DMS153 (cell line): ENCODE measurements at regions not wholly inside any gene's neighbourhood (a gene's known extent, or its start where the extent isn't known, plus 50 kb on each side); places are given as distances from the start of the nearest gene placed in this dataset.

ENCODE experiments used
- DNase-seq: peaks from one replicate; lab custom pipeline; 2025; lab: John Stamatoyannopoulos, UW

GRCh38 chr18:22467760-22468553 lies 50.2 kb upstream of the CTAGE1 start:
- no peak for DNase-seq

GRCh38 chr18:22468554-22468891 lies 50.8 kb upstream of the CTAGE1 start:
- DNase-seq, result no peak

- no peak for DNase-seq
Measured at GRCh38 chr18:22469061-22469734, 51.5 kb upstream of the CTAGE1 start.

GRCh38 chr18:22469926-22470247 lies 52.2 kb upstream of the CTAGE1 start:
- DNase-seq, result no peak

GRCh38 chr18:22470248-22471235 lies 52.8 kb upstream of the CTAGE1 start:
- DNase-seq, result no peak

- no peak for DNase-seq
Measured at GRCh38 chr18:22471546-22472131, 53.9 kb upstream of the CTAGE1 start.

- DNase-seq, result no peak
Measured at GRCh38 chr18:22473366-22473765, 55.7 kb upstream of the CTAGE1 start.

GRCh38 chr18:22475426-22476100 lies 57.8 kb upstream of the CTAGE1 start:
- no peak for DNase-seq

- DNase-seq, result no peak
Measured at GRCh38 chr18:22477222-22477621, 59.5 kb upstream of the CTAGE1 start.

- DNase-seq, result no peak
Measured at GRCh38 chr18:22482948-22483347, 65.2 kb upstream of the CTAGE1 start.

- no peak for DNase-seq
Measured at GRCh38 chr18:22483407-22483806, 65.7 kb upstream of the CTAGE1 start.

- no peak for DNase-seq
Measured at GRCh38 chr18:22484471-22484870, 66.8 kb upstream of the CTAGE1 start.

GRCh38 chr18:22485808-22486244 lies 68.1 kb upstream of the CTAGE1 start:
- DNase-seq, result no peak

- DNase-seq, result no peak
Measured at GRCh38 chr18:22486667-22487066, 69.0 kb upstream of the CTAGE1 start.

GRCh38 chr18:22488554-22488953 lies 70.8 kb upstream of the CTAGE1 start:
- DNase-seq, result no peak

- no peak for DNase-seq
Measured at GRCh38 chr18:22489704-22490103, 72.0 kb upstream of the CTAGE1 start.

- no peak for DNase-seq
Measured at GRCh38 chr18:22490429-22490846, 72.7 kb upstream of the CTAGE1 start.

GRCh38 chr18:22493255-22493654 lies 75.5 kb upstream of the CTAGE1 start:
- DNase-seq, result peak; percentile 61

GRCh38 chr18:22493940-22494339 lies 76.2 kb upstream of the CTAGE1 start:
- no peak for DNase-seq

- no peak for DNase-seq
Measured at GRCh38 chr18:22494771-22495170, 77.1 kb upstream of the CTAGE1 start.

- no peak for DNase-seq
Measured at GRCh38 chr18:22499421-22499820, 81.7 kb upstream of the CTAGE1 start.

GRCh38 chr18:22503803-22504202 lies 86.1 kb upstream of the CTAGE1 start:
- no peak for DNase-seq
